HepG2 (cell line): ENCODE measurements at regions not wholly inside any gene's neighbourhood (a gene's known extent, or its start where the extent isn't known, plus 50 kb on each side); places are given as distances from the start of the nearest gene placed in this dataset.

Source experiments
- ARID3A ChIP-seq: IDR thresholded peaks from 2 replicates; pipeline ENCODE4 v1.6.1; 2012; ENCODE audit warnings: low read depth, low read length, improper control_type of control experiment
- KIAA2018 ChIP-seq: sonication (generic); formaldehyde crosslinking; IDR thresholded peaks from 2 replicates; pipeline ENCODE4 v1.5.0; 2020; ENCODE audit warnings: mild to moderate bottlenecking, missing genetic modification reagents, borderline replicate concordance
- SRSF4 ChIP-seq: fragments of 200-400 bp; formaldehyde crosslinking; IDR thresholded peaks from one replicate; pipeline ENCODE4 v1.6.1; 2018; ENCODE audit warnings: mild to moderate bottlenecking, low read depth, low read length, moderate library complexity; ENCODE audit not compliant: poor library complexity, severe bottlenecking
- ZNF331 ChIP-seq: sonication (generic); formaldehyde crosslinking; IDR thresholded peaks from 2 replicates; pipeline ENCODE4 v1.4.0; 2020; ENCODE audit warnings: missing genetic modification reagents
- ZNF782 ChIP-seq: sonication (generic); formaldehyde crosslinking; IDR thresholded peaks from 2 replicates; pipeline ENCODE4 v1.4.0; 2020; ENCODE audit warnings: missing genetic modification reagents, mild to moderate bottlenecking, borderline replicate concordance
- ZSCAN20 ChIP-seq: sonication (generic); formaldehyde crosslinking; IDR thresholded peaks from 2 replicates; pipeline ENCODE4 v1.4.0; 2020; ENCODE audit warnings: missing genetic modification reagents, mild to moderate bottlenecking, borderline replicate concordance

GRCh38 chr7:96561892-96562291, 147.8 kb downstream of the SEM1 start (continued):
- TF ChIP-seq ARID3A (no peak), ZSCAN20 (CRISPR knock-in tag) (no peak), ZNF782 (CRISPR knock-in tag) (no peak), KIAA2018 (CRISPR knock-in tag) (no peak), SRSF4 (no peak), ZNF331 (CRISPR knock-in tag) (no peak)
